NCI-H1105 treated with DMSO at 0.1 percent for 48 hours (cell line): ENCODE measurements at regions not wholly inside any gene's neighbourhood (a gene's known extent, or its start where the extent isn't known, plus 50 kb on each side); places are given as distances from the start of the nearest gene placed in this dataset.

Experiments used
- DNase-seq: peaks from one replicate; lab custom pipeline; 2025; lab: John Stamatoyannopoulos, UW

DNA sequence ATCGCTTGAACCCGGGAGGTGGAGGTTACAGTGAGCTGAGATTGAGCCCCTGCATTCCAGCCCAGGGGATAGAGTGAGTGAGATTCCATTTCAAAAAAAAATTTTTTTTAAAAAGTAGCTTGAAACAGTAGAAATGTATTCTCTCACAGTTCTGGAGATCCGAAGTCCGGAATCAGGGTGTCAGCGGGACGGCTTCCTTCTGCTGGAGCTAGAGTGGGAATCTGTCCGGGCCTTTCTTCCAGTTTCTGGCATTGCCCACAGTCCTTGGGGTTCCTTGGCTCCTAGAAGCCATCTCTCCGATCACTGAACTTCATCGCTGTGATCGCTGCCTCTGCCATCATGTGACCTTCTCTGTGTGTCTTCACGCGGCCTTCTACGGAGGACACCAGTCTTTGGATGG is 181.2 kb upstream of the CIBAR2 start:
- DNase-seq, result no peak

DNA sequence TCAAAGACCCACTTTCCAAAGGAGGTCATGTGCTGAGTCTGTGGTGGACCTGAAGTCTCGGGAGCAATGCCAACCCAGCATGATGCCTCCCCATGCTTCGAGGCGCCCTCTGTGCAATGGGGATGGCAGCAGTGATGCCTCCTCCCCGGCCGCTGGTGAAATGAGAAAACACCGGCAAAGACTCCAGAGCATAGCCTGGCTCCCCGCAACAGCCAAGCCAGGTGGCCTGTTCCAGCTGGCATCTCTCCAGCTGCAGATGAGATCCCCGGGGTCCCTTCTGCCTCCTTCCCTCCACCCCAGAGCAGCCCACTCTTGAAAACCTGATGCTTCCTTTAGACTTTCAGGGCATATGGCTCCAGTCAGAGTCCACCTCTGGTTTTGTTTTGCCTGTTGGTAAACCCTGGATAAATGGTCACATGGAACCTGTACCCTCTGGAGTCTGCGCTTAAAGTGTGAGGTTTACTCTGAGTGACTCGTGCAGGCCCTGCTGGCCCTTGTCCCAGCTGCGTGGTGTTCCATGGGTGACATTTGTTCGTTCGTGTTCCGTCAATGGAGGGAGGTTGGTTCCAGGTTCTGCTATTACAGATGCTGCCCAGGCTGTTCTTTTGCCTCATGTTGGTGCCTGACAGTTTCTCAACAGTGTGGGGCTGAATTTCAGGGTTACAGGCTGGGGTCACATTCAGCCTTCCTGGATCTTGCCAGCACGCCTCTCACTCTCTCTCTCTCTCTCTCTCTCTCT is 181.8 kb upstream of the CIBAR2 start:
- DNase-seq, result peak; percentile 54

DNA sequence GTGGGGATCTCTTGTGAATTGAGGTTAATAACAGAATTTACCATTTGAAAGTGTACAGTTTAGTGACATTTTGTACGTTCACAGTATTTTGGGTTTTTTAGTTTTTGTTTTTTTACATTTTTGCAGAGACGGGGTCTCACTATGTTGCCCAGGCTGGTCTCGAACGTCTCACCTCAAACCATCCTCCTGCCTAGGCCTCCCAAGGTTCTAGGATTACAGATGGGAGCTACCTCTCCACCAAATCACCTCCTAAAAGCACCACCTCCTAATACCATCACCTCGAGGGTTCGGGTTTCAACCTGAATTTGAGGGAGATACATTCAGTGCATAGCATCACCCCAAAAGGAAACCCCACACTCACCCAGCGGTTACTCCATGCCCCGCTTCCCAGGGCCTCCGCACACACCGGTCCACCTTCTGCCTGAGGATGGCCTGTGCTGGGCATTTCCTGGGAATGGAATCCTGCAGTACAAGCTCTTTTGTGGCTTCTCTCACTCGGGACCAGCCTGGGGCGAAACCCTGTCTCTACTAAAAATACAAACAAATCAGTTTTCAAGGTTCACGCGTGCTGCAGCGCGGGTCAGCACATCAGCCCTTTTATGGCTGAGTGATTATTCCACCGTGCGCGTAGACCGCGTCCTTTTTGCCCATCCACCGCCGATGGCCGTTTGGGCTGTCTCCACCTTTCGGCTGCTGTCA is 182.7 kb upstream of the CIBAR2 start:
- DNase-seq, result no peak

DNA sequence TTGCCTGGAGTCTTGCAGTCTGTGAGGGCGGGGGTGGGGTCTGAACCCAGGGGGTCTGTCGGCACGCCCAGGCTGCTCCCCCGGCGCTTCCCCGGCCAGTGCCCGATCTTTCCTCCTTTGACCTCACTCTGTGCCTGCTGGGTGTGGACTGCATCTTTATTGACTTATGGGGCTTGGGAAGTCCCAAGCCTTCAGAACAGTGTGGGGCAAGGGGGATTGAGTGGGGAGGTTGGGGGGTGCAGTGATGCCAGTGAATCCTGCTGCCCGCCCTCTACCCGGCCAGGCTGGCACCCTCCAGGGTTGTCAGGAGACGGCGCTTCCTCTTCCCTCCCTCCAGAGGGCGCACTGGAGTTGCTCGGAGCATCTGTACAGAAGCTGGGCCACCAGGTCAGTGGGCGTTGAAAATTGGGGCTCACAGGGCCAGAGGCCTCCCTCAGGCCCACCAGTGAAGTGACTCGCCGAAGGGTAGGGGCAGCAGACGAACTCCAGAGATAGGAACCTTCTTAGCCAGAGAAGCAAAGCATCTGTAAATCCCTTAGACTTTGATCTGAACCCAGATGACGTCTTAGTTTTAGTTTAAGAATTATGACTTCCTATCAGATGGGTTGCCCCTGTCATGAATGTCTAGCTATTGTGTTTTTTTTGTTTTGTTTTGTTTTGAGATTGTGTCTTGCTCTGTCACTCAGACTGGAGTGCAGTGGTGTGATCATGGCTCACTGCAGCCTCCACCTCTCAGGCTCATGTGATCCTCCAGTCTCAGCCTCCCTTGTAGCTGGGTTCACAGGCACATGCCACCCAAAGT is 184.8 kb upstream of the CIBAR2 start:
- DNase-seq, result no peak

DNA sequence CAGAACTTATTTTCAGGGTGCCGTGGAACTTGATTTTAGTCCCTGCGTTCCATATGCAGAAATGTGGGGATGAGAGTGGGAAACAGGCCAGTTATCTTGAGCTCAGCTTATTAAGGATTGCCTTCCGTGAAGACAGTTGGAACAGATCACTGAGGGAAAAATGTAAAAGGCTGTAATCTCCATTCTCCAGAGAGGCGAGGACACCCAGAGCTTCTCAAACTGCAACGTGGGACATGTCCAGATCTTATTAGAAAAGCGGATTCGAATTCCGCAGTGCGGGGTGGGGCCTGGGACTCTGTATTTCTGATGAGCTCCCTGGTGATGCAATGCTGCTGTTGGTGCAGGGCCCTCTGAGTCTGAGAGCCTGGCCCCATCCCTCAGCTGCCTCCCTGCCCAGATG is 185.6 kb upstream of the CIBAR2 start:
- no peak for DNase-seq

DNA sequence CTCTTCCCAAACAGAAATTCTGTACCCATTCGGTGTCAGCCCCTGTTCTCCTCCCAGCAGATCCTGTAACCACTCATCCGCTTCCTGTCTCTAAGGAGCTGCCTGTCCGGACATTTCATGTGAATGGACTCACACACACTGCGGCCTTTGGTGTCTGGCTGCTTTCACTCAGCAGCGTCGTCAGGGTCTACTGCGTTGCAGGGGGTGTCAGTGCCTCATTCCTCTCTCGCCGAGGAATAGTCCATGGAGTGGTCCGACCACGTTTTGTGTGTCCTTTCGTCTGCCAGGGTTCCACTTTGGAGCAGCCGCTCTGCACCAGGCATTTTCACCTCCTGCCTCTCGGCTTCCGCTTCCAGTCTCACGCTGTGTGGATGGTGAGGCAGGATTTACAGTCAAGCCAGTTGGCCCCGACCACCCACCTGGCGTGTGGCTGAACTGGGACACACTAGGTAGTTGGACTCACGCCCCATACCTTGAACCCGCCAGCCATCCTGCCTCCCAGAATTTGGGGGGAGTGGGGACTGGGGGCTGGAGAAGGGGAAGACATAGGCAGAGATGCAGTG is 188.2 kb upstream of the CIBAR2 start:
- DNase-seq, result no peak

DNA sequence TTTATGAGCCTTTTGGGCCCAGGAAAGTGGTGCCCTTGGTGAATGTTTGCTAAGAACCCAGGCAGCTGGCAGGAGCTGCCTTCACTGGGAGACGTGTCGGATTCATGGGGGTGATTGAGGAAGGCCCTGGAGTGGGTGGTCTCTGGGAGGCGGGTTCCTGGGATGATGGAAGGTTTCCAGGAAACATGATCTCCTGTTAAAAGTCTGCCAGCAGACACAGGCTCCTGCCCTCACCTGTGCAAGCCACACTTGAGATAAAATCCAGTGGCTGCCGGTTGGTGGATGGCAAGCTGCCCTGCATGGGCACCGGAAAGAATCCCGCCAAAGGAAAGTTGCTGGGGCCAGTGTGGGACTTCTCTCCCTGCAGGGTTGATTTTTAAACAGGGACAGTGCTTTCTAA is 189.0 kb upstream of the CIBAR2 start:
- DNase-seq, result peak; percentile 72

DNA sequence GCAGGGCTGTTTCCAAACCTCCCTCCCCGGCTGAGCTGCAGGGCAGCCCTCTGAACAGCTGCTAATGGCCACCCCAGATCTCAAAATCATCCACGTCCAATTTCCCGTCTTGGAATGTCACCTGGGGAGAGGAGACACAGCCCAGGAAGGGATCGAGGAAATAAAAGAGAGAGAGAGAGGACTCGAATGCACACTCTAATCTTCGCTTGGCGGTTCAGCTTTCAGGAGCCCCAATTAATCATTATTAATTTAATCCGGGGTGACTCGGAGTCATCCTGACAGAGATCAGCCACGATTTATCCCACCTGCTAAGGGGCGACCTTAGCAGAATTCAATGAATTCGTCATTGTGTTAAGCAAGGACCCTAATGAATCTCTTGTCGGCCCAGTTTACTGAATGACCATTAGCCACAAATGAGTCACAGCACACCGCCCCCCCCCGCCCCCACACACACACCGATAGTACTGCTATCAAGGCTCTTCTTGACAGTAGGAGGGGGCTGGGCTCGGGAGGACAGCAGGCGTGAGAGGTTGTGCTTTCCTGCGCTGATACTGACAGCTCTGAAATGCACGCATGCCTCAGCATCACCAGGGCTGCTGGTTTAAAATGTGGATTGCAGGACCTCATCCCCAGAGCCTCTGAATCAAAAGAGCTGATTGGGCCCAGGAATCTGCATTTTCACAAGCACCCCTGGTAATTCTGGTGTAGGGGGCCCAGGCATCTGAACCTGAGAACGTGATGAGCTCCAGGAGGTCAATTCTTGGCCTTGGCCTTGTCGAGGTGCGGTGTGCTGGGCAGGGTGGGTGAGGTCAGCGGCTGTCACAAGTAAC is 190.0 kb upstream of the CIBAR2 start:
- no peak for DNase-seq

DNA sequence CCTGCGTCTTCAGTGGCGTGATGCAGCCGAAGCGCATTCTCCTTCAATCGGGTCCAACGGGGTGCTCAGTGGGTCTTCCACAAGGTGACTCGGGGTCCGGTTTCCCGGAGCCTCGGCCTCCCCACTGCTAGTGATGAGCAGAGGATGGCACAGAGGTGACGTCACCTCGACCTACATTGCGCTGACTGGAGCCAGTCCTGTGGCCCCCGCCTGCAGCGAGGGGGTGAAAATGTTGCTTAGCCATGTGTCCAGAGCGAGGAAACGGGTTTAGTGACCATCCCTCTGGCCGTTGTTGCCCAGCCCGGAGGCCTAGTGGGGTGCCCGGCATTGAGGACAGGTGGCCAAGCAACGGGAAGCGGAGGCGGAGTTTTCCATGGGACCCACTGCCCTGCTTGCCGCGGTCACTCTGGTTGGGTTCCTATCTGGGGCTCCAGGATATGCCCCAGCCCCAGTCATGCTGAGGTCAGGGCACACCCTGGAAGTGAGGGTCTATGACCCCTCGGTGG is 190.6 kb upstream of the CIBAR2 start:
- no peak for DNase-seq

DNA sequence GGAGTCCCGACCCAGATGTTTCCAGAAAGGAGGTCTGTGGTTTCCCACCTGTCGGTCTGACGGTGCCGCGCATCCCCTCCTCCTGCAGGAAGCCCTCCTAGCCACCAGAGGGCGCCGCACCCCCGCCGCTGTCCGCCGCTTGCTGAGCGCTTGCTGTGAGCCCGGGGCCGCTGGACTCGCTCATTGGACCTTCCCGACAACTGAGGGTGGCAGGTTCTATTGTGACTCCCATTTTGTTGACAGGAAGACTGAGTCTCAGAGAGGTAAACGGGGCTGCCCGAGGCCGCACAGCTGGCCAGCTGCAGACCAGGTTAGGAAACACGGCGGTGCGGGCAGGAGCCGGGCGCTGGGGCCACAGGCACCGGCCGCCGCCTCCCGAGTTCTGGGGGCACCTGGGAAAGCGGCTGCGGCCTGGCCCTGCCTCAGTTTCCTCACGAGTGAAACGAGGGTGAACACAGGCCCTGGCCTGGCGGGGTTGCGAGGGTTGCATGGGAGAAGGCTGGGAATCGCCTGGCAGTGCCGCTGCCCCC is 191.1 kb upstream of the CIBAR2 start:
- DNase-seq, result no peak

DNA sequence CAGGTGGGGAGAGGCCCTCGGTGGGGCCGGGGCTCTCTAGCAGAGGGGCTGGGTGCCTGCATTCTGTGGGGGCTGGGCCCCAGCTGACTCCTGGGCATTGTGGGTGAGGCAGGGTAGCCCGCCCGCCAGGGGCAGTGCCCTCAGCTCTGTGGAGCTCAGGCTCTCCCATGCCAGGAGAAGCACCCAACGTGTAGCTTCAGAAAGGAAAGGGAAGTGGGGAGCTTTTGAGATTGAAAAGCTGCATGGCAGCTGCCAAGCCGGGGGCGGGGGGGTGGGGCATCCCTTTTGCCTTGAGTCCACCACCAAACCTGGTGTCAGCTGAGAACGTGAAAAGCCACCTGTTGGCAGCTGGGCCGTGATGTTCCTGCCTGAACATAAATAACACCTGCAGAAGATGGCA is 192.1 kb upstream of the CIBAR2 start:
- DNase-seq, result peak; percentile 64

DNA sequence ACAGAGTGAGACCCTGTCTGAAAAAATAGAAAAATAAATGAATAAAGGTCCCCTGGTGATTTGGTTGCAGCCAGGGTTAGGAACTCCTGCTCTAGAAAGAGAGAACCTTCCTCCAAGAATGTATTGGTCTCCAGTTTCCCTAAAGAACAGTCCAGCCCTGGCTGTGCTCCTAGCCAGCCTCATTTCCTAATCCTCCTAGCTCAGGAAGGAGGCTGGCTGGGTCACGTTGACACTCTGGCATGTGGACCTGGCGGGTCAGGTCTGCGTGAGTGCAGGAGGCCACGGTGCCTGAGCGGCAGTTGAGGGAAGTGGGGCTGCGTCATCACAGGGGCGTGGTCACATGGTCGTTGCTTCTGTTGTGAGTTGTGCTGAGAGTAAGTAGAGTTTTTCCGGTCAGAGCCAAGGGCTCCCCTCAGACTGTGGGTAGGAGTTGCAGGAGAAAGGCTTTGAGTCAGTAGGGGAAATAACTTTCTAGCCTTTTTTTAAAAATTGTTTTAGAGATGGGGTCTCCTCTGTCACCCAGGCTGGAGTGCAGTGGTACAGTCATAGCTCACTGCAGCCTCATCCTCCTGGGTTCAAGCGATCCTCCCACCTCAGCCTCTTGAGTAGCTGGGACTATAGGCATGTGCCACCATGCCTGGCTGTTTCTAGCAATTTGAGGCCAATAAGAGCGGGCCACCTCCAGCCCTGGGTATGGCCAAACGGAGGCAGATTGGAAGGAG is 194.0 kb upstream of the CIBAR2 start:
- DNase-seq, result no peak

DNA sequence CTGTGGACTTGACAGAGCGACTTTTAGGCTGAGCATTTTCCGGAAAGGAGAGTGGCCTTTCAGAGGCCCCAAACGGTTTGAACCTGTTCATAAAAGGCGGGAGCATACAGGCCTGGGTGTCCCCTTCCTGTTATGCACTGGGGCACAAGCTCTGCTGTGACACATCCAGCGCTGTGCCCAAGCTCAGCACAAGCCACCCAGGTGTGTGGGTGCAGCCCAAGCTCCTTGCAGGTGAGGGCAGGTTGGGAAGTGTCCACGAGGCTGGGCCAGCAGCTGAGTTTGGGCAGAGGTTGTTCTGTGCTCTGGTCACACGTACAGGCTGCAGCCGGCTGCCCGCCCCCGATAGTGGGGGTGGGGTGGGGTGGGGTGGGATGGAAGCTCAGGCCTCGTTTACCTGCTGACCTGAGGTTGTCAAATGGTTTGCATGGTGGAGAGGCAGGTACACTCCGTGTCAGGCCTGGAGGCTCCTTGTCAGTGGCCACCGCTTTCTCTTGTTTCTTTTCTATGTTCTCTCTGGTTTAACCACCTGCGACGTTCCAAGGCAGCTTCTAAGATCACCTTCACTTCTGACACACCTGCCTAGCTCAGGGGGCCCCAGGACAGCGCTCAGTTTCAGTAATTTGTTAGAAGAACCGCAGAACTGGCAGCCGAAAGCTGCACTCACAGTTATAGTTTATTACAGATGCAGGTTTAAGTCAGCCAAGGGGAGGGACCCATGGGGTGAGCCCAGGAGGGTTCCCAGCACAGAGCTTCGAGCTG is 194.7 kb upstream of the CIBAR2 start:
- no peak for DNase-seq

DNA sequence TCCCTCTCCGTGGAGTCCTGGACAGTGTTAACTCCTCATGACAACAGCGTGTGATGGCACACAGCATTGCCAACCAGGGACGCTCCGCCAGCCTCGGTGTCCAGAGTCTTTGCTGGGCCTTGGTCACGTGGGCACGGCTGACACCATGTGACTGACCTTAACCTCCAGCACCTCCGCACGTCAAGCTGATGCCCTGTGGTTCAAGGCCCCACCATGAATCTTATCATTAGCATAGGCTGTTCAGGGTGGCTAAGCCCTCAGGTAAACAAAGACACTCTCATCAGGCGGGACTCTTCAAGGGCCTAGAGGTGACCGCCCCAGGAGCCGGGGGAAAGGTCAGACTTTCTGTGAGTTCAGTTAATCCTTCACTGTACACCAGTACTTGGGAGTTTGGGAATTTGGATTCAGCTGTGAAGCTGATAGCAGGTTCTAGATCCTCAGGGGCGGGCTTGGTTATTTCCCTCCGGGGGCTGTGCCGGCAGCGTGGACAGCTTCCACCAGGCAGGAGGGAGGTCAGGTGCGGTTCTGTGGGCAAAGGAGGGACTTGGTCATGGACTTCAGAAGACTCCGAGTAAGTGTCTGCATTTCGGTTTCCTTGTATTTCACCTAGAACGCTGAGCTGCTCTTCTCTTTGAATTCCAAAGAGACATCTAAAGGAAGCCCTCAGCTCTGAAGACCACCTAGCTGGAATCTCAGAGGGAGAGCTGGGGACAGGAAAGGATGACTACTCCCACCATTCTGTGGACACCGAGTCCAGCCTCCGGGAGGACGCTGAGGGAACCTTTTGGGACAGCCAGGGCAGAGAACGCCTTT is 195.5 kb upstream of the CIBAR2 start:
- DNase-seq, result no peak

DNA sequence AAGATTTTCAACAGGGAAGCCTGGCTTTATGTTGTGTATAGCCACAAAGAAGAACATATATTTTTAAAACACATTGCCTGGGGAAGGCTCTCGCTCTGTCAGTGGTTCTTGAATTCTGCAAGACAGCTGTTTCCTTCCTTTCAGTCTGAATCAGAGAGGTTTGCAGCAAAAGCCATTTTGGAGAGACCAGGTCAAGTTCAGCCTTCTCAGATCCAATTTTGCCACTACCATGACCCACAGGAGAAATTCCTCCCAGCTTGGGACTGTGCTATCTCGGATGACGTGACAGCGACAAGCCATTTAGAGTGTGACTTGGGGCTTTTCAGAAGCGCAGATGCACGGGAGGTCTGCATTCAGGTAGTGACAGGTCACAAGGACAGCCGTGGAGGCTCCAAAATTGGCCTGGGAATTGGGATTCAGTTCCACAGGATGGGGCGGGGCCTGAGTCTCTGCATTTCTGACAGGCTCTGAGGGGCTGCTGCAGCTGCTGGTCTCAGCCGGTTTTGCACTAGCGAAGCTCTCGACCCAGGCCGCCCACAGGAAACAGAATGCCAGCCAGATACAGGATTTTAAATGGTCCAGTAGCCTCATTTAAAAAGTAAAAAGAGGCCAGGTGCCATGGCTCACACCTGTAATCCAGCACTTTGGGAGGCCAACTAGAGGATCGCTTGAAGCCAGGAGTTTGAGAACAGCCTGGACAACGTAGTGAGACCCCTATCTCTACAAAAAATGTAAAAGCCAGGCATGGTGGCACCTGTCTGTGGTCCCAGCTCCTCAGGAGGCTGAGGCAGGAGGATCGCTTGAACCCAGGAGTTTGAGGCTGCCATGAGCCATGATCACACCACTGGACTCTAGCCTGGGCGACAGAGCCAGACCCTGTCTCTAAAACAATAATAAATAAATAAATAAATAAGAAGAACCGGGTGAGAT is 196.6 kb upstream of the CIBAR2 start:
- DNase-seq, result no peak

DNA sequence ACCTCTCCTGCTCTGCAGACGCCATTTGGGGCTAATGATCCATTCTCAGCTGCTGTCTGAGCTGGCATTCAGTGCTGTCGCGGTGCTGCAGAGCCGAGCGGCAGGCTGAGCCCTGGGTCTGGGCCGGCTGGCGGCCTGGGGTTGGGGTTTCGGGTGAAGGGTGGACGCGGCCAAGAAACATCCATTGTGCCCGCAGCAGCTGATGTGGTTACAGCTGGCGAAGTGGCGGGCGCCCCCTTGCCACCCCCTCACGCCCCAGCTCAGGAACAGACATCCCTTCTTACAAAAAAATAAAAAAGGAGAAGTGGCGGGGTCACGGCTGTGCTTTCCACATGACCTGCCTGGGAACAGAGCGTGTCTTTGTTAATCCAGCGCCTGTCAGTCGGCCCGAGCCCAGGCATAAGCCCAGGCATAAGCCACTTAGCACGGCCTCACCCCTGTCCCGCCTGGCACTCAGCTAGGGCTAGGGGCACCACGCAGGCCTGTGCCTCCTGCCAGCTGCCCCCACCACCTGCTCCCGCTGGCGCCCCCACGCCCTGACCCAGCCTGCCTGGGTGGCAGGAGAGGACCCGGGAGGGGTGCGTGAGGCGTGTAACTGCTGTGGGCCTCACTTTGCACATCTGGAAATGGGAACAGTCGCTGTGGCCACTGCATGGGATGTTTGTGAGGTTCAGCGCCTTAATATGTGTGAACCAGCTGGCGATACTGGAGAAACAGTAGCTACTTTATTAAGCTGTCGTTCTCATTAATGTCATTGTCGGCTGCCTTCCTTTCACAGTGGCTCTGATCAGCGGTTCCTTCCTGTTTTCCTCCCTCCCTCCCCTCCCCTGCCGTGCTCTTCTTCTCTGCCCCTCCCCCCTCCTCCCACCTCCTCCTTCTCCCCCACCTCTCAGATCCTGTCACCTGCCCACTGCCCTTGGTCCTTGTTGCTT is 197.7 kb upstream of the CIBAR2 start:
- peak; percentile 55 for DNase-seq
